PC-3 (cell line): ENCODE measurements at regions not wholly inside any gene's neighbourhood (a gene's known extent, or its start where the extent isn't known, plus 50 kb on each side); places are given as distances from the start of the nearest gene placed in this dataset.
"Not testable (repeated sequence)": the region's sequence is repeated elsewhere in the genome, so short reads cannot be mapped to it uniquely, and the experiment has no call there.

Source experiments
- ATAC-seq: fragments of 200-7000 bp; cut with Tn5 transposase; 2 replicates; pipeline ENCODE4 v1.9.1; 2020; ENCODE audit warnings: mild to moderate bottlenecking, moderate library complexity
- BruUV-seq: library from RNA; stranded (reverse); fragments of 400-500 nt; replicated peaks from 2 replicates; lab custom pipeline; 2021; lab: Mats Ljungman, UMichigan
- CTCF ChIA-PET: fragments of 300-600 bp; sonication (Branson Sonifier 250); formaldehyde crosslinking; loops from one replicate; lab custom pipeline; 2022; ENCODE audit warnings: antibody characterized with exemption; lab: Charles Lee
- POLR2A ChIA-PET: fragments of 300-600 bp; sonication (Branson Sonifier 250); formaldehyde crosslinking; loops from one replicate; lab custom pipeline; 2022; ENCODE audit warnings: antibody characterized with exemption; ENCODE audit not compliant: unreplicated experiment; lab: Charles Lee
- DNase-seq: peaks from one replicate; pipeline ENCODE4 v3.0.0-alpha.2; 2015
- H2AFZ ChIP-seq: fragments of 300-600 bp; sonication (generic); 2 replicates; pipeline ENCODE4 v1.6.0; 2016; ENCODE audit warnings: antibody characterized with exemption, low read length
- H3F3A ChIP-seq: fragments of 300-600 bp; sonication (generic); one replicate; pipeline ENCODE4 v1.6.0; 2017; ENCODE audit warnings: antibody characterized with exemption, low read length, control low read depth, mild to moderate bottlenecking; ENCODE audit not compliant: unreplicated experiment
- H3K27ac ChIP-seq: fragments of 300-600 bp; sonication (generic); 2 replicates; pipeline ENCODE4 v1.5.1; 2016; ENCODE audit warnings: mild to moderate bottlenecking, low read length
- H3K27me3 ChIP-seq: fragments of 300-600 bp; sonication (generic); 2 replicates; pipeline ENCODE4 v1.6.1; 2016; ENCODE audit warnings: low read length, mixed read lengths
- H3K36me3 ChIP-seq: fragments of 300-600 bp; sonication (generic); 2 replicates; pipeline ENCODE4 v1.6.1; 2016; ENCODE audit warnings: low read depth, mixed run types, low read length, mixed read lengths
- H3K4me1 ChIP-seq: fragments of 300-600 bp; sonication (generic); 2 replicates; pipeline ENCODE4 v1.5.1; 2016; ENCODE audit warnings: low read length; ENCODE audit not compliant: insufficient read depth
- H3K4me2 ChIP-seq: fragments of 300-600 bp; sonication (generic); 2 replicates; pipeline ENCODE4 v1.6.0; 2016; ENCODE audit warnings: low read length
- H3K4me3 ChIP-seq: fragments of 300-600 bp; sonication (generic); 2 replicates; pipeline ENCODE4 v1.5.1; 2016; ENCODE audit warnings: mild to moderate bottlenecking, low read length, mixed read lengths
- H3K79me2 ChIP-seq: fragments of 300-600 bp; sonication (generic); 2 replicates; pipeline ENCODE4 v1.6.1; 2017; ENCODE audit warnings: low read length, mixed read lengths
- H3K9ac ChIP-seq: fragments of 300-600 bp; sonication (generic); 2 replicates; pipeline ENCODE4 v1.6.0; 2016; ENCODE audit warnings: mild to moderate bottlenecking, low read length
- H3K9me2 ChIP-seq: fragments of 300-600 bp; sonication (generic); replicated peaks from 2 replicates; pipeline ENCODE4 v1.6.1; 2016; ENCODE audit warnings: mixed run types, low read length, mixed read lengths
- H3K9me3 ChIP-seq: fragments of 300-600 bp; sonication (generic); 2 replicates; pipeline ENCODE4 v1.6.1; 2016; ENCODE audit warnings: low read length, mixed read lengths
- H4K20me1 ChIP-seq: fragments of 300-600 bp; sonication (generic); 2 replicates; pipeline ENCODE4 v1.6.1; 2016; ENCODE audit warnings: low read length, mixed read lengths
- intact Hi-C: fragments of 100-400 bp; cut with micrococcal nuclease; formaldehyde crosslinking; loops from 2 replicates; pipeline ENCODE4 v1.9.0; 2023

GRCh38 chr16:29261427-29262248 is 144.9 kb downstream of the NPIPB11 start:
- H2AFZ ChIP-seq, intact Hi-C loops, H3K9me3 ChIP-seq, H3K9me2 ChIP-seq, H3F3A ChIP-seq, CTCF ChIA-PET, H3K36me3 ChIP-seq, H3K4me3 ChIP-seq, H3K27me3 ChIP-seq, H3K79me2 ChIP-seq, POLR2A ChIA-PET, H4K20me1 ChIP-seq: not testable (repeated sequence)
- ATAC-seq (peak; percentile 72), DNase-seq (peak; percentile 40)
- H3K9ac ChIP-seq: peak overlapping the region; percentile 93
- peak overlapping the region; percentile 98 for H3K27ac ChIP-seq
- H3K4me1 ChIP-seq: peaks cover 28% of the 10 kb centered on the region
- BruUV-seq: TSS peak; percentile 21
- H3K4me2 ChIP-seq: peak overlapping the region; percentile 54

- ATAC-seq, BruUV-seq, CTCF ChIA-PET: not testable (repeated sequence)
Observed at GRCh38 chr16:29260683-29261426, 145.7 kb downstream of the NPIPB11 start.

GRCh38 chr16:29259635-29260457 is 146.7 kb downstream of the NPIPB11 start:
- H2AFZ ChIP-seq, CTCF ChIA-PET, H3F3A ChIP-seq, H3K9me2 ChIP-seq, H3K4me2 ChIP-seq, H3K79me2 ChIP-seq, POLR2A ChIA-PET, H3K36me3 ChIP-seq, DNase-seq, H3K27me3 ChIP-seq, BruUV-seq, ATAC-seq, H3K4me3 ChIP-seq, H4K20me1 ChIP-seq, H3K9ac ChIP-seq, H3K9me3 ChIP-seq, intact Hi-C loops, H3K27ac ChIP-seq: not testable (repeated sequence)
- peaks cover 25% of the 10 kb centered on the region for H3K4me1 ChIP-seq

More at GRCh38 chr16:29260683-29261426, 145.7 kb downstream of the NPIPB11 start:
- H3K9me2 ChIP-seq, H3K27me3 ChIP-seq, DNase-seq, POLR2A ChIA-PET, H3K36me3 ChIP-seq, H3K4me3 ChIP-seq, H4K20me1 ChIP-seq, intact Hi-C loops, H3K9me3 ChIP-seq, H2AFZ ChIP-seq, H3K79me2 ChIP-seq, H3F3A ChIP-seq: not testable (repeated sequence)
- Histone ChIP-seq H3K4me2 (peak overlapping the region; percentile 54), H3K27ac (peak overlapping the region; percentile 94), H3K9ac (peak overlapping the region; percentile 93), H3K4me1 (peaks cover 28% of the 10 kb centered on the region)

GRCh38 chr16:29258946-29259634 is 147.4 kb downstream of the NPIPB11 start:
- H3K4me1 ChIP-seq: peaks cover 18% of the 10 kb centered on the region
- DNase-seq, H3K36me3 ChIP-seq, H3K27me3 ChIP-seq, H3K9me3 ChIP-seq, CTCF ChIA-PET, H3K4me3 ChIP-seq, H3K79me2 ChIP-seq, H3K9me2 ChIP-seq, H3K27ac ChIP-seq, H3F3A ChIP-seq, intact Hi-C loops, POLR2A ChIA-PET, BruUV-seq, H3K9ac ChIP-seq, H3K4me2 ChIP-seq, H4K20me1 ChIP-seq, ATAC-seq, H2AFZ ChIP-seq: not testable (repeated sequence)

- POLR2A ChIA-PET, DNase-seq, ATAC-seq, H3K4me3 ChIP-seq, CTCF ChIA-PET, H3K27me3 ChIP-seq, intact Hi-C loops, H3K79me2 ChIP-seq, H3K4me2 ChIP-seq, H3K9me2 ChIP-seq, H3K9ac ChIP-seq, H3F3A ChIP-seq, H4K20me1 ChIP-seq, H3K9me3 ChIP-seq, H3K36me3 ChIP-seq, H2AFZ ChIP-seq, BruUV-seq: not testable (repeated sequence)
- peaks cover 15% of the 10 kb centered on the region for H3K4me1 ChIP-seq
- 0 out of 2 replicates have a peak overlapping the region, but pooled peaks have one; percentile 4 for H3K27ac ChIP-seq
Observed at GRCh38 chr16:29257419-29258336, 148.8 kb downstream of the NPIPB11 start.
